HG02885 (cell line): ENCODE measurements at regions not wholly inside any gene's neighbourhood (a gene's known extent, or its start where the extent isn't known, plus 50 kb on each side); places are given as distances from the start of the nearest gene placed in this dataset.

Source experiments
- ATAC-seq: cut with Tn5 transposase; IDR thresholded peaks from one replicate; pipeline ENCODE4 v1.9.1; 2021; ENCODE audit warnings: mild to moderate bottlenecking; ENCODE audit not compliant: unreplicated experiment, poor library complexity

GRCh38 chr2:23244617-23245016 lies 140.4 kb upstream of the KLHL29 start:
- no peak for ATAC-seq

- no peak for ATAC-seq
Observed at GRCh38 chr2:23246992-23247683, 137.8 kb upstream of the KLHL29 start.

GRCh38 chr2:23248667-23249066 lies 136.3 kb upstream of the KLHL29 start:
- ATAC-seq, result no peak

GRCh38 chr2:23249348-23249747 lies 135.6 kb upstream of the KLHL29 start:
- no peak for ATAC-seq

GRCh38 chr2:23250371-23250770 lies 134.6 kb upstream of the KLHL29 start:
- ATAC-seq, result no peak

GRCh38 chr2:23256643-23257042 lies 128.3 kb upstream of the KLHL29 start:
- no peak for ATAC-seq

- no peak for ATAC-seq
Observed at GRCh38 chr2:23260621-23261020, 124.4 kb upstream of the KLHL29 start.

GRCh38 chr2:23268467-23269263 lies 116.3 kb upstream of the KLHL29 start:
- no peak for ATAC-seq

- ATAC-seq, result no peak
Observed at GRCh38 chr2:23269747-23270146, 115.2 kb upstream of the KLHL29 start.

- ATAC-seq, result no peak
Observed at GRCh38 chr2:23270810-23271209, 114.2 kb upstream of the KLHL29 start.

GRCh38 chr2:23271230-23271629 lies 113.7 kb upstream of the KLHL29 start:
- no peak for ATAC-seq

GRCh38 chr2:23273786-23274185 lies 111.2 kb upstream of the KLHL29 start:
- ATAC-seq, result no peak

GRCh38 chr2:23280401-23280800 lies 104.6 kb upstream of the KLHL29 start:
- ATAC-seq, result no peak

- no peak for ATAC-seq
Observed at GRCh38 chr2:23283653-23284052, 101.3 kb upstream of the KLHL29 start.

- ATAC-seq, result no peak
Observed at GRCh38 chr2:23285091-23285800, 99.7 kb upstream of the KLHL29 start.

GRCh38 chr2:23286031-23286757 lies 98.8 kb upstream of the KLHL29 start:
- no peak for ATAC-seq

GRCh38 chr2:23286758-23287704 lies 97.9 kb upstream of the KLHL29 start:
- ATAC-seq, result no peak

- ATAC-seq, result no peak
Observed at GRCh38 chr2:23289671-23290070, 95.3 kb upstream of the KLHL29 start.

- no peak for ATAC-seq
Observed at GRCh38 chr2:23291239-23291638, 93.7 kb upstream of the KLHL29 start.
